HEK293T (cell line): ENCODE measurements at regions not wholly inside any gene's neighbourhood (a gene's known extent, or its start where the extent isn't known, plus 50 kb on each side); places are given as distances from the start of the nearest gene placed in this dataset.

ENCODE experiments used
- CTCF ChIA-PET: fragments of 350-600 bp; formaldehyde crosslinking; extraction: SDS; loops from one replicate; lab custom pipeline; 2021; ENCODE audit warnings: antibody characterized with exemption, inconsistent platforms; lab: Yijun Ruan, JAX
- POLR2A ChIA-PET: fragments of 350-600 bp; formaldehyde crosslinking; extraction: SDS; loops from one replicate; lab custom pipeline; 2020; ENCODE audit warnings: antibody characterized with exemption, inconsistent platforms; lab: Yijun Ruan, JAX
- DNase-seq: peaks from one replicate; pipeline ENCODE4 v3.0.0; 2012; ENCODE audit warnings: mixed read lengths; ENCODE audit errors: extremely low spot score
- ARNT ChIP-seq: fragments of 450-650 bp; IDR thresholded peaks from 2 replicates; pipeline ENCODE4 v1.6.1; 2017; ENCODE audit warnings: mild to moderate bottlenecking
- BHLHE40 ChIP-seq: fragments of 450-650 bp; IDR thresholded peaks from 2 replicates; pipeline ENCODE4 v1.6.1; 2016; ENCODE audit warnings: mild to moderate bottlenecking, moderate library complexity, borderline replicate concordance
- CTBP1 ChIP-seq: fragments of 450-650 bp; IDR thresholded peaks from 2 replicates; pipeline ENCODE4 v1.6.1; 2016; ENCODE audit warnings: borderline replicate concordance
- ELF4 ChIP-seq: fragments of 450-650 bp; IDR thresholded peaks from 2 replicates; pipeline ENCODE4 v1.6.1; 2017; ENCODE audit warnings: antibody characterized with exemption
- FOXA1 ChIP-seq: fragments of 450-650 bp; IDR thresholded peaks from 2 replicates; pipeline ENCODE4 v1.6.1; 2016; ENCODE audit warnings: mild to moderate bottlenecking
- FOXK2 ChIP-seq: fragments of 450-650 bp; IDR thresholded peaks from 2 replicates; pipeline ENCODE4 v1.6.1; 2016; ENCODE audit warnings: mild to moderate bottlenecking
- FOXM1 ChIP-seq: fragments of 450-650 bp; IDR thresholded peaks from 2 replicates; pipeline ENCODE4 v1.6.1; 2017; ENCODE audit warnings: mild to moderate bottlenecking, borderline replicate concordance
- HDGF ChIP-seq: fragments of 450-650 bp; IDR thresholded peaks from 2 replicates; pipeline ENCODE4 v1.6.1; 2017; ENCODE audit warnings: antibody characterized with exemption, borderline replicate concordance
- L3MBTL2 ChIP-seq: fragments of 450-650 bp; conservative IDR thresholded peaks from 2 replicates; pipeline ENCODE4 v1.6.1; 2016; ENCODE audit warnings: mild to moderate bottlenecking
- LEF1 ChIP-seq: fragments of 450-650 bp; IDR thresholded peaks from 2 replicates; pipeline ENCODE4 v1.6.1; 2017; ENCODE audit warnings: mild to moderate bottlenecking, borderline replicate concordance
- NFRKB ChIP-seq: fragments of 450-650 bp; IDR thresholded peaks from 2 replicates; pipeline ENCODE4 v1.6.1; 2016; ENCODE audit warnings: mild to moderate bottlenecking, moderate library complexity
- SP1 ChIP-seq: fragments of 450-650 bp; IDR thresholded peaks from 2 replicates; pipeline ENCODE4 v1.6.1; 2017
- SUZ12 ChIP-seq: fragments of 450-650 bp; IDR thresholded peaks from 2 replicates; pipeline ENCODE4 v1.6.1; 2016; ENCODE audit warnings: mild to moderate bottlenecking
- TARDBP ChIP-seq: fragments of 450-650 bp; IDR thresholded peaks from 2 replicates; pipeline ENCODE4 v1.6.1; 2016
- ZNF384 ChIP-seq: fragments of 450-650 bp; IDR thresholded peaks from 2 replicates; pipeline ENCODE4 v1.6.1; 2016
- TF ChIP-seq, protein P1 (sequence below): fragments of 450-650 bp; IDR thresholded peaks from 2 replicates; pipeline ENCODE4 v1.6.1; 2016

DNA sequence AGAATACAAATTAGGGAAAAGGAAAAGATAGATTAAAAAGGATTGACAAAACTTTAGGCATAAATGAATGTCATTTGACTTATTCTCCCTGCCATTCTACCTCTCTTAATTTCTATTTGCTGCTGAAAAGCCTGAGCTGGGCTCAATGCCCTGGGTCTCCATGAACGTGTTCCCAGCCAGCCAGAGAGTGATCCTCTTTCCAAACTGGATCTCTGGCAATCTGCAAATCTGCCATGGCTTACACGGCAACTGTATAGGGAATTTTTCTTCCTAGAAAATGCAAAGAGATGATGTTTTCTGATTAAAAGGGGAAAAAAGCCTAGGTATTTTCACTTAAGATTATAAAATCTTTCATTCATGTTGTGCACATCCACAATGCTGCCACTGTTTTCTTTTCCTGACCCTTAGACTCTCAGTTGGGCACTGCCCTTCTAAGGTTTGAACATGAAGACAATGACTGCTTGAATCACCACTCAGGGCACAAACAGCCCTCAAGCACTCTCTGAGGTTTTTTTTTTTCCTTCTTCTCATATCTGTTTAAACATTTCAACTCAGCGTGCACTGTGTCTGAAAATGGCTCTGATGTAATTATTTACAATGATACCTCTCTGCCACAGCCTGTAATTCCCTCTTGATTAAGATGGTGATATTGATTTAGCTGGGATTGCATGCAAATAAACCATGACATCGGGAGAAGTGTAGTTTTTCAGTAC, 60.3 kb downstream of the DACT1 start:
- ChIA-PET CTCF (no interaction called here), POLR2A (no interaction called here)
- TF ChIP-seq, protein P1, sequence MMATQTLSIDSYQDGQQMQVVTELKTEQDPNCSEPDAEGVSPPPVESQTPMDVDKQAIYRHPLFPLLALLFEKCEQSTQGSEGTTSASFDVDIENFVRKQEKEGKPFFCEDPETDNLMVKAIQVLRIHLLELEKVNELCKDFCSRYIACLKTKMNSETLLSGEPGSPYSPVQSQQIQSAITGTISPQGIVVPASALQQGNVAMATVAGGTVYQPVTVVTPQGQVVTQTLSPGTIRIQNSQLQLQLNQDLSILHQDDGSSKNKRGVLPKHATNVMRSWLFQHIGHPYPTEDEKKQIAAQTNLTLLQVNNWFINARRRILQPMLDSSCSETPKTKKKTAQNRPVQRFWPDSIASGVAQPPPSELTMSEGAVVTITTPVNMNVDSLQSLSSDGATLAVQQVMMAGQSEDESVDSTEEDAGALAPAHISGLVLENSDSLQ: no peak
- no peak for TF ChIP-seq HDGF
- TF ChIP-seq ARNT: no peak
- DNase-seq: no peak

DNA sequence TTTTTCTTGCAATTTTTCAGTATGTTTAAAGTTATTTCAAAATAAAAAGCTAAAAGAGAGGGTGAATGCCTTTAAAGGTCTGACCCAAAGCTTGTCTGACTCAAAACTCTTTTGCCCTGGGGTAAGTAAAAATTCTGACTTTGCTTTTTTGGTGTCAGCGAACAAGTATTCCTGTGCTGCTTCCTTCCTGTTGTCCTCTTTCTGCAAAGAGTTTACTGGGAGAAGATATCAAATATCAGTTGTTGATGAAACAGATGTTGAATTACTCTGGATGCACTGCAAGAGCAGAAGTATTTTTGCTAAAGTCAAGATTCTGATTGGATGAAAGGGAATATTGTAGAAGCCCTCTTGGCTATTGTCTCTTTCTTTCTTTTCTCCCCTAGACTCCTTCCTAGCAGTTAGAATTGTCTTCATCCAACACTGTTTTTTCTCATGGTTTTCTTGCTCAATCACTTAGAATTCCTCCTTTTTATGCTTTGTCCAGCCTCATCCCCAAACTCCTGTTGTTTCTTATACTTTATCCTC, 62.0 kb downstream of the DACT1 start:
- TF ChIP-seq, protein P1: no peak
- TF ChIP-seq FOXK2 (no peak), ZNF384 (no peak), ARNT (no peak), SUZ12 (no peak), BHLHE40 (no peak), HDGF (no peak), NFRKB (no peak), FOXM1 (no peak), FOXA1 (no peak), CTBP1 (no peak), LEF1 (no peak), L3MBTL2 (no peak), ELF4 (no peak), TARDBP (no peak), SP1 (no peak)
- DNase-seq: no peak
- CTCF ChIA-PET: interaction anchor here (0.6 kb wide), 1 partner anchor 61 kb away, joined by 3 read pairs; no protein-coding TSS in a partner anchor
- POLR2A ChIA-PET: no interaction called here

DNA sequence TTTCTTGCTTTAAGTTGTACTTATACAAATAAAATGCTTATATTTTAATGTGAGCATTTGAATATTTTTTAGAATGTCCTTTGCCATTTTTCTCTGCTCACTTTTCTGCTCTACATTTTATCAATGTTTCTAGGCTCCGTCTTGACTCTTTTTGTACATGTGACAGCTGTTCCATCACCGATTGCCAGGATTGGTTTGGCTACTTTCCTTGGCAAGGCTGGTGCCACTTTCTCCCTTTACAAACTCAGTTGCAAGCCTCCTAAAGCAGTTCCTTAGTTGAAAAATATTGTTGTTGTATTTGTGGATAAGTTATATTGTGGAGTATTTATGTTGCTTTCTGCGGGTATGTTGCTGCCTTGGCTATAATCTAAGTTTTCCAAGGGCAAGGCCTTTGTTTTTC, 63.4 kb downstream of the DACT1 start:
- TF ChIP-seq L3MBTL2: no peak
- no peak for TF ChIP-seq TARDBP
- TF ChIP-seq SP1: no peak
- TF ChIP-seq ELF4: no peak
- TF ChIP-seq FOXA1: no peak
- POLR2A ChIA-PET: no interaction called here
- no peak for DNase-seq
- CTCF ChIA-PET: no interaction called here

DNA sequence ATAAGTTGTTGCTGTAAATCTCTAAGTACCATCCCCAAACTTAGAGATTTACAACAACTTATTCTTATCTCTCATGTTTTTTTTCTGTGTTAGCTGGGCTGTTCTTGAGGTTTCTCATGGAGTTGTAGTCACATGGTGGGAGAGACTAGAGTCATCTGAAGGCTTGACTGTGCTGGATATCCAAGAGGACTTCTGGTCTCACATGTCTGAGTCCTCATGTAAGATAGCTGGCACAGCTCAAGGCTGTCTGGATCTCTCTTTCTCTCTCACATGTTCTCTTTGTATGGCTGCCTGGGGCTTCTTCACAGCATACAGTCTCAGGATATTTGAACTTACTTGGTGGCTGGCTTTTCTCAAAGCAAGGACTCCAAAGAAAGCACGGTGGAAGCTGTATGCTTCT, 63.8 kb downstream of the DACT1 start:
- ChIA-PET CTCF (no interaction called here), POLR2A (no interaction called here)
- DNase-seq: no peak
- TF ChIP-seq ARNT (no peak), TARDBP (no peak), ELF4 (no peak), FOXA1 (no peak), BHLHE40 (no peak), HDGF (no peak), SUZ12 (no peak), NFRKB (no peak), LEF1 (no peak), SP1 (no peak)
- TF ChIP-seq, protein P1: no peak

DNA sequence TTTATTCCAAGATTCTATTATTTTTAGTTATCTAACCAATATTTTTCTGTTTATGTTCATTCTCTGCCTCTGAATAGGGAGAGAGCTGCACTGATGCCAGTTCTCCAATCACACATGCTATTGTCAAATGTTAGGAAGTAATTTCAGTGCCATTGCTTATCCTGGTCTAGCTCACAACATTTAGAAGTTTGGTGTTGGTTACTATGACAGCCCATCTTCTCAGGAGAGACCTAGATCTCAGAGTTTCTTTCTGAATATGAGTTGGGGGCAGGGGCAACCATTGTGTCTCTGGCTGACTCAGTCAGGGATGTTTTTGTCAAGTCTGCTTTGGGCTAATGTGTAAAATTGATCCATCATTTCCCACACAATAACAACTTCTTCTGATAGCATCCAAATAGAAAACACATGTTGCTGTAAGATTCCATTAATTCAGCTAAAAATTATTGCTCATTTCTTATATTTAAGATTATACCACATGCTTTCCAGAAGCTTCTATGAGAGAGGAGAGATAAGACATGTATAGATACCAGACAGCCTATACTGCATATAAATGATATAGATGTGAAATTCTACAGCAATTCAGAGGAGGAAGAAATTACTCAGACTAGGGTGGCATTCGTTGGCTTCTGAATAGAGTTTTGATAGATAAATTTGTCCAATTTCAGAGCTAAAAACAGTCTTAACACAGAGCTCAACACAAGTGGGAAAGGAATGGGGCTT, 64.8 kb downstream of the DACT1 start:
- TF ChIP-seq L3MBTL2 (no peak), TARDBP (no peak), ELF4 (no peak), FOXM1 (no peak), LEF1 (no peak), HDGF (no peak), CTBP1 (no peak), SP1 (no peak), ZNF384 (no peak), ARNT (no peak), NFRKB (no peak), SUZ12 (no peak), FOXK2 (no peak), FOXA1 (no peak), BHLHE40 (no peak)
- TF ChIP-seq, protein P1: no peak
- ChIA-PET POLR2A (no interaction called here), CTCF (no interaction called here)
- no peak for DNase-seq

DNA sequence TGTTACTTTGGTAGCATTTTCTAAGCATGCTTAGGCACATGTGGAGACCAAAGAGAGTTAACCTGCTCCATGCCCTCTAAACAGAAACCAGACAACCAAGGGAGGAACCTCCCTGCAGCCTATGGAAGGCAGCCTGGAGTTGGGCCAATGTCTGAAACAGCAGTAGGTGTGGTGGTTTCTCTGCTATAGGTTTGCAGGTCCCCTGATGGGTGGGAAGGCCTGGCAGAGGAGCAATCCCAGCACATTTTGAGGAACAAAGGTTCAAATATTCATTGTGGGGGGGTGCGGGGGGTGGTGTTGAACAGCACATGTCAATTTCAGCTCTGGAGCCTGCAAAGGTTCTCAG, 65.4 kb downstream of the DACT1 start:
- no peak for TF ChIP-seq NFRKB
- no peak for TF ChIP-seq SP1
- no peak for TF ChIP-seq FOXM1
- no peak for TF ChIP-seq BHLHE40
- no peak for TF ChIP-seq TARDBP
- TF ChIP-seq ZNF384: no peak
- no peak for TF ChIP-seq ARNT
- no peak for TF ChIP-seq HDGF
- TF ChIP-seq, protein P1: no peak
- TF ChIP-seq LEF1: no peak
- no peak for TF ChIP-seq FOXA1
- ChIA-PET CTCF (no interaction called here), POLR2A (no interaction called here)
- DNase-seq: no peak
